Neural progenitor cell (in vitro differentiated cells): ENCODE measurements at regions not wholly inside any gene's neighbourhood (a gene's known extent, or its start where the extent isn't known, plus 50 kb on each side); places are given as distances from the start of the nearest gene placed in this dataset.
"Not testable (repeated sequence)": the region's sequence is repeated elsewhere in the genome, so short reads cannot be mapped to it uniquely, and the experiment has no call there.

Experiments used
- DNase-seq: peaks from one replicate; pipeline ENCODE4 v3.0.0-alpha.2; 2016; ENCODE audit warnings: low spot score
- H2AFZ ChIP-seq: fragments of 200-600 bp; sonication (generic); replicated peaks from 2 replicates; pipeline ENCODE4 v1.6.1; 2016; ENCODE audit warnings: antibody characterized with exemption
- H3F3A ChIP-seq: fragments of 200-600 bp; sonication (generic); 2 replicates; pipeline ENCODE4 v1.6.1; 2016; ENCODE audit warnings: antibody characterized with exemption, low read depth
- H3K27ac ChIP-seq: fragments of 200-600 bp; sonication (generic); 2 replicates; pipeline ENCODE4 v1.5.1; 2016; ENCODE audit warnings: mild to moderate bottlenecking
- H3K27me3 ChIP-seq: fragments of 200-600 bp; sonication (generic); 2 replicates; pipeline ENCODE4 v1.6.1; 2016; ENCODE audit warnings: mild to moderate bottlenecking, moderate library complexity
- H3K36me3 ChIP-seq: fragments of 200-600 bp; sonication (generic); 2 replicates; pipeline ENCODE4 v1.5.1; 2016
- H3K4me1 ChIP-seq: fragments of 200-600 bp; sonication (generic); 2 replicates; pipeline ENCODE4 v1.6.1; 2016; ENCODE audit warnings: mixed run types
- H3K4me2 ChIP-seq: fragments of 200-600 bp; sonication (generic); 2 replicates; pipeline ENCODE4 v1.6.1; 2016
- H3K4me3 ChIP-seq: fragments of 200-600 bp; sonication (generic); 2 replicates; pipeline ENCODE4 v1.5.1; 2016
- H3K79me2 ChIP-seq: fragments of 200-600 bp; sonication (generic); 2 replicates; pipeline ENCODE4 v1.6.1; 2016; ENCODE audit warnings: low read depth
- H3K9ac ChIP-seq: fragments of 200-600 bp; sonication (generic); 2 replicates; pipeline ENCODE4 v1.6.1; 2016
- H3K9me3 ChIP-seq: fragments of 200-600 bp; sonication (generic); 2 replicates; pipeline ENCODE4 v1.5.1; 2016; ENCODE audit warnings: low read depth
- H4K20me1 ChIP-seq: fragments of 200-600 bp; sonication (generic); 2 replicates; pipeline ENCODE4 v1.6.1; 2016; ENCODE audit warnings: low read depth
- H3K27ac Mint-ChIP-seq: 3 replicates; pipeline ENCODE4 v1.8.0; 2021; ENCODE audit warnings: mixed read lengths
- H3K27me3 Mint-ChIP-seq: 2 replicates; pipeline ENCODE4 v1.8.0; 2022; ENCODE audit warnings: low read depth, mild to moderate bottlenecking, inconsistent platforms, moderate library complexity, mixed read lengths; ENCODE audit not compliant: insufficient read depth
- H3K36me3 Mint-ChIP-seq: 3 replicates; pipeline ENCODE4 v1.8.0; 2021; ENCODE audit warnings: mixed read lengths
- H3K4me1 Mint-ChIP-seq: 3 replicates; pipeline ENCODE4 v1.8.0; 2021; ENCODE audit warnings: mixed read lengths
- H3K4me3 Mint-ChIP-seq: 3 replicates; pipeline ENCODE4 v1.8.0; 2021; ENCODE audit warnings: mild to moderate bottlenecking, moderate library complexity, mixed read lengths
- H3K9me3 Mint-ChIP-seq: 3 replicates; pipeline ENCODE4 v1.8.0; 2020; ENCODE audit warnings: mixed read lengths
- CTCF ChIP-seq: fragments of 200-600 bp; sonication (generic); IDR thresholded peaks from 2 replicates; pipeline ENCODE4 v1.5.1; 2017; ENCODE audit warnings: antibody characterized with exemption, mild to moderate bottlenecking
- EZH2 ChIP-seq: fragments of 200-600 bp; sonication (generic); IDR thresholded peaks from 2 replicates; pipeline ENCODE4 v1.6.1; 2017; ENCODE audit warnings: antibody characterized with exemption, mild to moderate bottlenecking, moderate library complexity
- EZH2phosphoT487 ChIP-seq: fragments of 200-600 bp; sonication (generic); IDR thresholded peaks from 2 replicates; pipeline ENCODE4 v1.6.1; 2017; ENCODE audit warnings: antibody characterized with exemption

GRCh38 chr15:19944261-19944888 is 597.2 kb downstream of the GOLGA6L6 start:
- DNase-seq: no peak
- TF ChIP-seq EZH2phosphoT487 (no peak), EZH2 (no peak), CTCF (no peak)

GRCh38 chr15:19943515-19943914 is 598.1 kb downstream of the GOLGA6L6 start:
- Histone ChIP-seq H2AFZ (no peak overlapping the region), H3K79me2 (no peaks in the 10 kb centered on the region), H3K27me3 (no peaks in the 10 kb centered on the region), H3K4me2 (no peak overlapping the region), H3K4me1 (no peaks in the 10 kb centered on the region), H3K27ac (no peak overlapping the region), H3F3A (no peaks in the 10 kb centered on the region), H3K4me3 (no peak overlapping the region), H3K36me3 (no peaks in the 10 kb centered on the region), H3K9ac (no peak overlapping the region), H4K20me1 (no peaks in the 10 kb centered on the region), H3K9me3 (peaks cover 3% of the 10 kb centered on the region)
- Mint-ChIP-seq H3K27ac (no peak overlapping the region), H3K4me1 (no peaks in the 10 kb centered on the region), H3K4me3 (no peak overlapping the region), H3K36me3 (no peaks in the 10 kb centered on the region), H3K27me3 (peaks cover 4% of the 10 kb centered on the region), H3K9me3 (peaks cover 39% of the 10 kb centered on the region)
- DNase-seq: no peak
- TF ChIP-seq EZH2 (no peak), EZH2phosphoT487 (no peak)

More at GRCh38 chr15:19944261-19944888, 597.2 kb downstream of the GOLGA6L6 start:
- Mint-ChIP-seq H3K27ac (no peak overlapping the region), H3K9me3 (peaks cover 38% of the 10 kb centered on the region), H3K4me3 (no peak overlapping the region), H3K27me3 (peaks cover 4% of the 10 kb centered on the region), H3K4me1 (no peaks in the 10 kb centered on the region), H3K36me3 (no peaks in the 10 kb centered on the region)
- H4K20me1 ChIP-seq: no peaks in the 10 kb centered on the region
- H3K79me2 ChIP-seq: no peaks in the 10 kb centered on the region
- no peaks in the 10 kb centered on the region for H3K27me3 ChIP-seq
- H3F3A ChIP-seq: no peaks in the 10 kb centered on the region
- no peak overlapping the region for H3K27ac ChIP-seq
- no peak overlapping the region for H2AFZ ChIP-seq
- no peak overlapping the region for H3K4me3 ChIP-seq
- no peaks in the 10 kb centered on the region for H3K4me1 ChIP-seq
- H3K4me2 ChIP-seq: no peak overlapping the region
- H3K36me3 ChIP-seq: no peaks in the 10 kb centered on the region
- H3K9me3 ChIP-seq: peaks cover 3% of the 10 kb centered on the region
- no peak overlapping the region for H3K9ac ChIP-seq

GRCh38 chr15:19903281-19903680 is 638.3 kb downstream of the GOLGA6L6 start:
- not testable (repeated sequence) for H3K36me3 Mint-ChIP-seq, H3K27me3 Mint-ChIP-seq, H2AFZ ChIP-seq, H4K20me1 ChIP-seq, H3K79me2 ChIP-seq, H3K27ac ChIP-seq, H3F3A ChIP-seq, H3K4me2 ChIP-seq, H3K4me1 Mint-ChIP-seq, H3K4me1 ChIP-seq, DNase-seq, H3K27ac Mint-ChIP-seq, H3K4me3 ChIP-seq, H3K9ac ChIP-seq, H3K36me3 ChIP-seq, H3K4me3 Mint-ChIP-seq, H3K27me3 ChIP-seq
- peaks cover 36% of the 10 kb centered on the region for H3K9me3 Mint-ChIP-seq
- H3K9me3 ChIP-seq: peaks cover 19% of the 10 kb centered on the region

- DNase-seq, H3K79me2 ChIP-seq, H4K20me1 ChIP-seq, H3K4me3 Mint-ChIP-seq, H3K4me3 ChIP-seq, H3K4me1 Mint-ChIP-seq, H3K27ac ChIP-seq, H3K36me3 Mint-ChIP-seq, H3K4me1 ChIP-seq, H3F3A ChIP-seq, H3K9ac ChIP-seq, H3K27ac Mint-ChIP-seq, H3K27me3 Mint-ChIP-seq, H2AFZ ChIP-seq, H3K4me2 ChIP-seq, H3K27me3 ChIP-seq, H3K36me3 ChIP-seq: not testable (repeated sequence)
- peaks cover 39% of the 10 kb centered on the region for H3K9me3 Mint-ChIP-seq
- peaks cover 16% of the 10 kb centered on the region for H3K9me3 ChIP-seq
These were observed 639.2 kb downstream of the GOLGA6L6 start for GRCh38 chr15:19902388-19902787.

GRCh38 chr15:19901414-19901813 is 640.2 kb downstream of the GOLGA6L6 start:
- peaks cover 41% of the 10 kb centered on the region for H3K9me3 Mint-ChIP-seq
- not testable (repeated sequence) for H3K4me1 Mint-ChIP-seq, H3F3A ChIP-seq, H2AFZ ChIP-seq, H3K9ac ChIP-seq, H3K4me2 ChIP-seq, H3K79me2 ChIP-seq, H3K36me3 Mint-ChIP-seq, H3K27me3 Mint-ChIP-seq, H3K4me3 ChIP-seq, H3K4me3 Mint-ChIP-seq, H3K27ac Mint-ChIP-seq, H3K27ac ChIP-seq, DNase-seq, H3K36me3 ChIP-seq, H3K4me1 ChIP-seq, H4K20me1 ChIP-seq, H3K27me3 ChIP-seq
- H3K9me3 ChIP-seq: peaks cover 14% of the 10 kb centered on the region
